Natural killer cell (primary cell): ENCODE measurements at regions not wholly inside any gene's neighbourhood (a gene's known extent, or its start where the extent isn't known, plus 50 kb on each side); places are given as distances from the start of the nearest gene placed in this dataset.

Experiments
- ATAC-seq, 3 donors: fragments of 150-1000 bp in 2 of 3; fragments of 200-7000 bp in 1 of 3; cut with Tn5 transposase; 1 replicate in 1 of 3; 2 replicates in 2 of 3; pipeline ENCODE4 v1.10.0; 2021; ENCODE audit warnings: mild to moderate bottlenecking in 2 of 3, moderate library complexity in 2 of 3
- DNase-seq, 2 donors: peaks; one replicate each; pipeline versions ENCODE4 v3.0.0 to v3.0.0-alpha.2; 2013 to 2021; ENCODE audit warnings: mixed read lengths in 1 of 2
- H3K27ac ChIP-seq: one replicate; pipeline ENCODE4 v1.5.1; 2013; ENCODE audit warnings: mild to moderate bottlenecking, low read length
- H3K27me3 ChIP-seq: one replicate; pipeline ENCODE4 v1.6.1; 2013; ENCODE audit warnings: low read length; ENCODE audit not compliant: control insufficient read depth, insufficient read depth
- H3K36me3 ChIP-seq: one replicate; pipeline ENCODE4 v1.6.1; 2013; ENCODE audit warnings: low read length; ENCODE audit not compliant: control insufficient read depth, insufficient read depth
- H3K4me1 ChIP-seq: one replicate; pipeline ENCODE4 v1.6.1; 2013; ENCODE audit warnings: low read length; ENCODE audit not compliant: control insufficient read depth, insufficient read depth
- H3K4me3 ChIP-seq: one replicate; pipeline ENCODE4 v1.5.1; 2013; ENCODE audit warnings: low read length
- H3K9me3 ChIP-seq: one replicate; pipeline ENCODE4 v1.6.1; 2013; ENCODE audit warnings: low read length; ENCODE audit not compliant: control insufficient read depth, insufficient read depth
- H3K27ac Mint-ChIP-seq, 2 donors: one replicate each; pipeline ENCODE4 v1.8.0; 2022; ENCODE audit warnings: mild to moderate bottlenecking in 2 of 2, mixed read lengths in 2 of 2, moderate library complexity in 1 of 2
- H3K27me3 Mint-ChIP-seq, 2 donors: one replicate each; pipeline ENCODE4 v1.8.0; 2022; ENCODE audit warnings: low read depth in 2 of 2, mixed read lengths in 2 of 2
- H3K36me3 Mint-ChIP-seq: one replicate; pipeline ENCODE4 v1.8.0; 2022; ENCODE audit warnings: mixed read lengths
- H3K4me1 Mint-ChIP-seq, 2 donors: one replicate each; pipeline ENCODE4 v1.8.0; 2022; ENCODE audit warnings: mixed read lengths in 2 of 2
- H3K4me3 Mint-ChIP-seq: one replicate; pipeline ENCODE4 v1.8.0; 2022; ENCODE audit warnings: mild to moderate bottlenecking, moderate library complexity, mixed read lengths
- H3K9me3 Mint-ChIP-seq, 2 donors: one replicate each; pipeline ENCODE4 v1.8.0; 2022; ENCODE audit warnings: mixed read lengths in 2 of 2
- WGBS: methylation state at CpG from one replicate; pipeline ENCODE4 v1.1.7; 2013; ENCODE audit warnings: missing lambda C conversion rate; ENCODE audit not compliant: insufficient coverage; 5-methylcytosine and 5-hydroxymethylcytosine counted together
- intact Hi-C: fragments of 100-400 bp; cut with micrococcal nuclease; formaldehyde crosslinking; loops from one replicate; pipeline ENCODE4 v1.14.2; 2022
- TF ChIP-seq, protein P1 (sequence below): fragments of 200-600 bp; IDR thresholded peaks from one replicate; pipeline ENCODE4 v1.8.0; 2022; ENCODE audit warnings: antibody characterized with exemption

DNA sequence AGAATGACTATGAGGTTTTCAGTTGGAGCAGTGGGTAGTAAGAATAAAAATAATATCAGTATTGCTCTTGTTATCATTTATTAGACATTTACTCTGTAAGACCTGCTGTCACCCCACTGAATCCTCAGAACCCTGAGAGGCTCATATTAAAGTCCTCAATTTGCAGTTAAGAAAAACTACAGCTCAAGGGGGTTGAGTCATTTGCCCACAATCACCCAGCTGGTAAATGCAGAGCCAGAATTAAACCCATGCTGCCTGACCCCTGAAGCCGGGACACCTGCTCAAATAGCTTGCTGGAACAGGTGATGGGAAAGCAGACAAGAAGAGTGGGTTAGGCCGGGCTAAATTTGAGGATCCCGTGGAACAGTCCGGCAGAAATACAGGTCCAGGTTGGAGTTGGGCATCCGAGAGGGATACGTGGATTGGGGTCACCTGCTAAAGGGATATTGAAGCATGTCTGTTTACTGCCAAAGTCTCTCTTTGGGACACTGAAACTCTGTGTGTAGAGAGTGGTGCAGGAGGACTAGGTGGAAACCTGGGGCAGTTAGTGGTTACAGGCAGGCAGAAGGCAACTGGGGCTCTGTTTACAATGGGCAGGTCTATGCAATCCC lies 344.1 kb downstream of the CDC5L start:
- no peaks in the 10 kb centered on the region for H3K36me3 ChIP-seq
- no peaks in the 10 kb centered on the region for H3K4me1 ChIP-seq
- TF ChIP-seq, protein P1, sequence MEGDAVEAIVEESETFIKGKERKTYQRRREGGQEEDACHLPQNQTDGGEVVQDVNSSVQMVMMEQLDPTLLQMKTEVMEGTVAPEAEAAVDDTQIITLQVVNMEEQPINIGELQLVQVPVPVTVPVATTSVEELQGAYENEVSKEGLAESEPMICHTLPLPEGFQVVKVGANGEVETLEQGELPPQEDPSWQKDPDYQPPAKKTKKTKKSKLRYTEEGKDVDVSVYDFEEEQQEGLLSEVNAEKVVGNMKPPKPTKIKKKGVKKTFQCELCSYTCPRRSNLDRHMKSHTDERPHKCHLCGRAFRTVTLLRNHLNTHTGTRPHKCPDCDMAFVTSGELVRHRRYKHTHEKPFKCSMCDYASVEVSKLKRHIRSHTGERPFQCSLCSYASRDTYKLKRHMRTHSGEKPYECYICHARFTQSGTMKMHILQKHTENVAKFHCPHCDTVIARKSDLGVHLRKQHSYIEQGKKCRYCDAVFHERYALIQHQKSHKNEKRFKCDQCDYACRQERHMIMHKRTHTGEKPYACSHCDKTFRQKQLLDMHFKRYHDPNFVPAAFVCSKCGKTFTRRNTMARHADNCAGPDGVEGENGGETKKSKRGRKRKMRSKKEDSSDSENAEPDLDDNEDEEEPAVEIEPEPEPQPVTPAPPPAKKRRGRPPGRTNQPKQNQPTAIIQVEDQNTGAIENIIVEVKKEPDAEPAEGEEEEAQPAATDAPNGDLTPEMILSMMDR = no peak
- Mint-ChIP-seq H3K4me3 (no peak overlapping the region), H3K27ac (no peak overlapping the region), H3K9me3 (no peaks in the 10 kb centered on the region), H3K36me3 (no peaks in the 10 kb centered on the region), H3K27me3 (no peaks in the 10 kb centered on the region), H3K4me1 (no peaks in the 10 kb centered on the region)
- no peak for DNase-seq
- H3K27me3 ChIP-seq = no peaks in the 10 kb centered on the region
- intact Hi-C loops = no loop called here
- ATAC-seq = no peak
- H3K4me3 ChIP-seq = no peak overlapping the region
- no peak overlapping the region for H3K27ac ChIP-seq
- WGBS = 91% methylated on average over 6 of the region's 6 CpGs
- H3K9me3 ChIP-seq = no peaks in the 10 kb centered on the region

DNA sequence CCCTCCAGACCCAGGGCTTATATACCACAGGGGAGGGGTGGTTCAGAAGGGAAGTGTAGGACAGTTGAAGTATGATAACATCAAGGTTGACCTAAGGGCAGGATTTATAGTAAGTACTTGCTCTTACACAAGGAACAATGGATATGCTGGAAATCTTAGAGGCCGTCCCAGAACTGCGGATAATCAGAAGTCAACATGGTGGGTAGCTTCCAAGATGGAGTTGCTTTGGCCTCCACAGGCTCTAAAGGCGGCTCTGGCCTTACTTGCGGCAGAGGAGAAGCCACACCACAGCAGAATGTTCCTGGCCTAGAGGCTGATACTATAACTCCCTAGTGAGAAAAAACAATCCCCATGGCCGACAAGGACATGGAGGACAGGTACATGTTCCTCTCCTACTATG lies 344.7 kb downstream of the CDC5L start:
- Mint-ChIP-seq H3K4me3 (no peak overlapping the region), H3K27me3 (no peaks in the 10 kb centered on the region), H3K36me3 (no peaks in the 10 kb centered on the region), H3K9me3 (no peaks in the 10 kb centered on the region), H3K4me1 (no peaks in the 10 kb centered on the region), H3K27ac (no peak overlapping the region)
- Histone ChIP-seq H3K27me3 (no peaks in the 10 kb centered on the region), H3K9me3 (no peaks in the 10 kb centered on the region), H3K4me1 (no peaks in the 10 kb centered on the region), H3K27ac (no peak overlapping the region), H3K4me3 (no peak overlapping the region), H3K36me3 (no peaks in the 10 kb centered on the region)
- DNase-seq (no peak), ATAC-seq (no peak)
- 92% methylated on average over 5 of the region's 5 CpGs for WGBS
- TF ChIP-seq, protein P1 = no peak
- intact Hi-C loops = no loop called here

DNA sequence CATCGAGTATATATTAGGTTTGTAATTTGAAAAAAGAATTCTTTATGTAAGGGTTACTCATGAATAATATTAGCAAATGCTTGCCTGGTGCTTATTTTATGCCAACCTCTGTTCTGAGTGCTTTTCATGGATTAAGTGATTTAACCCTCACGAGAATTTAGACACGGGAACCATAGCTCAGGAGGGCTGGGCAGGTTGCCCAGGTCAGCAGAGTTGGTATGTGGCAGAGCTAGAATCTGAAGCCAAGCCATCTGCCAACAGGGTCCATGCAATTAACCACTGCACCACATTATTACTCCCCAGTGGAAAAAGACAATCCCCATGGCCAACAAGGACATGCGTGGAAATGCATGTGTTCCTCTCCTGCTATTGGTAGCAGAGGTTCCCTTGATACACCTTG lies 345.6 kb downstream of the CDC5L start:
- H3K27me3 Mint-ChIP-seq = no peaks in the 10 kb centered on the region
- no peak overlapping the region for H3K4me3 ChIP-seq
- no peak overlapping the region for H3K27ac Mint-ChIP-seq
- TF ChIP-seq, protein P1 = no peak
- H3K36me3 Mint-ChIP-seq = no peaks in the 10 kb centered on the region
- 91% methylated on average over 4 of the region's 4 CpGs for WGBS
- no peaks in the 10 kb centered on the region for H3K36me3 ChIP-seq
- H3K9me3 Mint-ChIP-seq = no peaks in the 10 kb centered on the region
- no peak overlapping the region for H3K27ac ChIP-seq
- no peaks in the 10 kb centered on the region for H3K4me1 Mint-ChIP-seq
- no peak for ATAC-seq
- no peaks in the 10 kb centered on the region for H3K9me3 ChIP-seq
- H3K4me1 ChIP-seq = no peaks in the 10 kb centered on the region
- H3K27me3 ChIP-seq = no peaks in the 10 kb centered on the region
- H3K4me3 Mint-ChIP-seq = no peak overlapping the region
- DNase-seq = no peak
- intact Hi-C loops = no loop called here

DNA sequence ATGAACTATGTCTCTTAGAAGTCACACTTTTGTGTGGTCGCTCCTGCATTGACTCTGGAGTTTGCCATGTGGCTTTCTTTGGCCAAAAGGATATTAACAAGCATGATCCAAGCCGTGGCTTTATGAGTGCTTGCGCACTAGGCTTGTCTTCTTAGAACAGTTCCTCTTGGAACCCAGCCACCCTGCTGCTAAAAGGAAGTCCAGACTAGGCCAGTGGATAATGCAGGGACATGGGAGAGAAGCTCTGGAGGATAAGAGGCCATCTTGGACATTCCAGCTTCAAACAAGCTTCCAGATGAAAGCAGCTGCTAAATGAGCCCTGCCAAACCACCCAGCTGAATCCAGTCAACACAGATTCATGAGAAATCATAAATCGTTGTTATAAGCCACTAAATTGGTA lies 346.4 kb downstream of the CDC5L start:
- WGBS = 76% methylated on average over 4 of the region's 4 CpGs
- Histone ChIP-seq H3K9me3 (no peaks in the 10 kb centered on the region), H3K36me3 (no peaks in the 10 kb centered on the region), H3K4me1 (no peaks in the 10 kb centered on the region), H3K27me3 (no peaks in the 10 kb centered on the region), H3K27ac (no peak overlapping the region), H3K4me3 (no peak overlapping the region)
- H3K9me3 Mint-ChIP-seq = no peaks in the 10 kb centered on the region
- TF ChIP-seq, protein P1 = no peak
- no peaks in the 10 kb centered on the region for H3K27me3 Mint-ChIP-seq
- H3K4me1 Mint-ChIP-seq = no peaks in the 10 kb centered on the region
- intact Hi-C loops = no loop called here
- ATAC-seq = no peak
- no peaks in the 10 kb centered on the region for H3K36me3 Mint-ChIP-seq
- H3K4me3 Mint-ChIP-seq = no peak overlapping the region
- DNase-seq = no peak
- H3K27ac Mint-ChIP-seq = no peak overlapping the region
